Myocyte (in vitro differentiated cells): ENCODE measurements at regions not wholly inside any gene's neighbourhood (a gene's known extent, or its start where the extent isn't known, plus 50 kb on each side); places are given as distances from the start of the nearest gene placed in this dataset.

Source experiments
- DNase-seq: peaks from one replicate; pipeline ENCODE4 v3.0.0-alpha.2; 2012; ENCODE audit warnings: low read depth

- no peak for DNase-seq
Measured at GRCh38 chr2:198254536-198255090, 450.2 kb downstream of the PLCL1 start.

GRCh38 chr2:198253995-198254394, 449.6 kb downstream of the PLCL1 start:
- DNase-seq, result no peak

GRCh38 chr2:198252472-198252871, 448.1 kb downstream of the PLCL1 start:
- DNase-seq, result no peak

- no peak for DNase-seq
Measured at GRCh38 chr2:198242093-198242492, 437.7 kb downstream of the PLCL1 start.

- no peak for DNase-seq
Measured at GRCh38 chr2:198238429-198238828, 434.0 kb downstream of the PLCL1 start.

- DNase-seq, result no peak
Measured at GRCh38 chr2:198236338-198236737, 431.9 kb downstream of the PLCL1 start.

- no peak for DNase-seq
Measured at GRCh38 chr2:198232281-198232680, 427.9 kb downstream of the PLCL1 start.

GRCh38 chr2:198231562-198231961, 427.2 kb downstream of the PLCL1 start:
- DNase-seq, result no peak

- no peak for DNase-seq
Measured at GRCh38 chr2:198220763-198221610, 416.6 kb downstream of the PLCL1 start.

GRCh38 chr2:198219292-198219691, 414.9 kb downstream of the PLCL1 start:
- no peak for DNase-seq

- DNase-seq, result no peak
Measured at GRCh38 chr2:198214114-198214596, 409.8 kb downstream of the PLCL1 start.

- DNase-seq, result no peak
Measured at GRCh38 chr2:198213253-198213652, 408.9 kb downstream of the PLCL1 start.

GRCh38 chr2:198211706-198212105, 407.3 kb downstream of the PLCL1 start:
- no peak for DNase-seq

GRCh38 chr2:198203336-198204069, 399.1 kb downstream of the PLCL1 start:
- DNase-seq, result no peak
